ENCODE measurements at regions not wholly inside any gene's neighbourhood (a gene's known extent, or its start where the extent isn't known, plus 50 kb on each side); places are given as distances from the start of the nearest gene placed in this dataset.

- peaks cover 6% of the 10 kb centered on the region for H3K4me1 ChIP-seq (ENCODE audit: insufficient read depth)
- WGBS (ENCODE audit: low lambda C conversion rate, missing lambda C conversion rate): 71% methylated on average over 10 of the region's 10 CpGs
- no peaks in the 10 kb centered on the region for H3K9me3 ChIP-seq (ENCODE audit: low read depth)
- no peaks in the 10 kb centered on the region for H4K20me1 ChIP-seq (ENCODE audit: insufficient read depth, poor library complexity, severe bottlenecking)
- H3K27ac ChIP-seq: no peak overlapping the region
- no peak for TF ChIP-seq EZH2phosphoT487 (IDR thresholded peaks at IDR 0.05; ENCODE audit: low read depth, severe bottlenecking, unreplicated experiment)
- no peak for TF ChIP-seq CTCF (IDR thresholded peaks at IDR 0.05; ENCODE audit: poor library complexity)
- no peak for TF ChIP-seq EZH2 (IDR thresholded peaks at IDR 0.05; ENCODE audit: borderline replicate concordance)
- no peaks in the 10 kb centered on the region for H3K79me2 ChIP-seq
- no peak overlapping the region for H3K4me2 ChIP-seq
- H3K36me3 ChIP-seq (replicated peaks; ENCODE audit: insufficient read depth, low read depth): no peaks in the 10 kb centered on the region
- H3K4me3 ChIP-seq: no peak overlapping the region
- no peak for DNase-seq (ENCODE audit: low spot score)
- no peaks in the 10 kb centered on the region for H3K9me2 ChIP-seq (replicated peaks; ENCODE audit: insufficient read depth)
- H2AFZ ChIP-seq: no peak overlapping the region
- peaks cover 49% of the 10 kb centered on the region for H3K27me3 ChIP-seq
These were observed 169.1 kb downstream of the WSCD1 start for GRCh38 chr17:6239241-6239798.

GRCh38 chr17:6233856-6234255, 163.7 kb downstream of the WSCD1 start:
- H3K4me1 ChIP-seq (ENCODE audit: insufficient read depth): peaks cover 6% of the 10 kb centered on the region
- no peak for TF ChIP-seq EZH2phosphoT487 (IDR thresholded peaks at IDR 0.05; ENCODE audit: low read depth, severe bottlenecking, unreplicated experiment)
- no peak for TF ChIP-seq CTCF (IDR thresholded peaks at IDR 0.05; ENCODE audit: poor library complexity)
- no peak for TF ChIP-seq EZH2 (IDR thresholded peaks at IDR 0.05; ENCODE audit: borderline replicate concordance)
- no peak overlapping the region for H2AFZ ChIP-seq

GRCh38 chr17:6233339-6233738, 163.2 kb downstream of the WSCD1 start:
- Histone ChIP-seq H3K27me3 (peaks cover 18% of the 10 kb centered on the region), H3K27ac (no peak overlapping the region), H3K9me2 (replicated peaks; ENCODE audit: insufficient read depth) (no peaks in the 10 kb centered on the region), H2AFZ (no peak overlapping the region), H3K79me2 (no peaks in the 10 kb centered on the region), H3K9me3 (ENCODE audit: low read depth) (no peaks in the 10 kb centered on the region), H3K4me3 (no peak overlapping the region), H3K4me1 (ENCODE audit: insufficient read depth) (peaks cover 4% of the 10 kb centered on the region), H3K36me3 (replicated peaks; ENCODE audit: insufficient read depth, low read depth) (no peaks in the 10 kb centered on the region), H4K20me1 (ENCODE audit: insufficient read depth, poor library complexity, severe bottlenecking) (no peaks in the 10 kb centered on the region), H3K4me2 (no peak overlapping the region)
- TF ChIP-seq CTCF (IDR thresholded peaks at IDR 0.05; ENCODE audit: poor library complexity) (no peak), EZH2phosphoT487 (IDR thresholded peaks at IDR 0.05; ENCODE audit: low read depth, severe bottlenecking, unreplicated experiment) (no peak), EZH2 (IDR thresholded peaks at IDR 0.05; ENCODE audit: borderline replicate concordance) (no peak)
- DNase-seq (ENCODE audit: low spot score): no peak
- 86% methylated on average over 4 of the region's 4 CpGs for WGBS (ENCODE audit: low lambda C conversion rate, missing lambda C conversion rate)

More at GRCh38 chr17:6233856-6234255, 163.7 kb downstream of the WSCD1 start:
- H3K79me2 ChIP-seq: no peaks in the 10 kb centered on the region
- no peaks in the 10 kb centered on the region for H3K9me2 ChIP-seq (replicated peaks; ENCODE audit: insufficient read depth)
- no peak overlapping the region for H3K4me3 ChIP-seq
- no peak overlapping the region for H3K4me2 ChIP-seq
- no peak for DNase-seq (ENCODE audit: low spot score)
- no peaks in the 10 kb centered on the region for H4K20me1 ChIP-seq (ENCODE audit: insufficient read depth, poor library complexity, severe bottlenecking)
- WGBS (ENCODE audit: low lambda C conversion rate, missing lambda C conversion rate): 75% methylated on average over 3 of the region's 3 CpGs
- H3K27ac ChIP-seq: no peak overlapping the region
- H3K27me3 ChIP-seq: peaks cover 23% of the 10 kb centered on the region
- H3K36me3 ChIP-seq (replicated peaks; ENCODE audit: insufficient read depth, low read depth): no peaks in the 10 kb centered on the region
- H3K9me3 ChIP-seq (ENCODE audit: low read depth): no peaks in the 10 kb centered on the region
